Gastrocnemius medialis (tissue), 4 donors: ENCODE measurements at regions not wholly inside any gene's neighbourhood (a gene's known extent, or its start where the extent isn't known, plus 50 kb on each side); places are given as distances from the start of the nearest gene placed in this dataset.

ENCODE experiments used
- ATAC-seq, 2 donors: fragments of 150-250 bp; one replicate each; pipeline ENCODE4 v1.9.1; 2016
- DNase-seq, 2 donors: peaks; one replicate each; pipeline ENCODE4 v3.0.0-alpha.2; 2019
- H3K27ac ChIP-seq, 4 donors: fragments of 200-600 bp; sonication (generic); 1 replicate in 1 of 4; 2 replicates in 3 of 4; pipeline ENCODE4 v1.5.1; 2016 to 2018; ENCODE audit warnings: mild to moderate bottlenecking in 2 of 4, moderate library complexity in 1 of 4
- H3K27me3 ChIP-seq, 3 donors: fragments of 200-600 bp; sonication (generic) in 2 of 3; 1 replicate in 1 of 3; 2 replicates in 2 of 3; pipeline versions ENCODE4 v1.5.1 to v1.6.0; 2016 to 2019; ENCODE audit warnings: mild to moderate bottlenecking in 1 of 3, moderate library complexity in 1 of 3
- H3K36me3 ChIP-seq, 2 donors: fragments of 200-600 bp; sonication (generic) in 1 of 2; one replicate each; pipeline ENCODE4 v1.5.1; 2017 to 2018
- H3K4me1 ChIP-seq, 2 donors: fragments of 200-600 bp; sonication (generic) in 1 of 2; one replicate each; pipeline ENCODE4 v1.5.1; 2016 to 2017; ENCODE audit warnings: mild to moderate bottlenecking in 2 of 2
- H3K4me3 ChIP-seq, 4 donors: fragments of 200-600 bp; sonication (generic) in 3 of 4; 1 replicate in 1 of 4; 2 replicates in 3 of 4; pipeline ENCODE4 v1.5.1; 2016 to 2019; ENCODE audit warnings: mild to moderate bottlenecking in 2 of 4
- H3K9me3 ChIP-seq, 3 donors: fragments of 200-600 bp; sonication (generic) in 2 of 3; 1 replicate in 1 of 3; 2 replicates in 2 of 3; pipeline ENCODE4 v1.5.1; 2016 to 2019
- CTCF ChIP-seq, 5 experiments: fragments of 450-650 bp in 3 of 5; fragments of 200-600 bp in 2 of 5; sonication (generic) in 2 of 5; IDR thresholded peaks in 4 of 5; conservative IDR thresholded peaks in 1 of 5; 1 replicate in 4 of 5; 2 replicates in 1 of 5; pipeline ENCODE4 v1.5.1; 2016 to 2019; ENCODE audit warnings: antibody characterized with exemption in 5 of 5, mild to moderate bottlenecking in 3 of 5, moderate library complexity in 3 of 5
- POLR2A ChIP-seq, 2 donors: fragments of 450-650 bp; IDR thresholded peaks; one replicate each; pipeline ENCODE4 v1.6.1; 2017; ENCODE audit warnings: antibody characterized with exemption in 2 of 2, mild to moderate bottlenecking in 2 of 2, moderate library complexity in 2 of 2
- in situ Hi-C, 4 donors: fragments of 200-750 bp; cut with MboI; loops; one replicate each; pipeline versions ENCODE4 v1.15.0 to v1.8.0; 2017; ENCODE audit warnings: low sequenced_read_pairs in 4 of 4
- intact Hi-C: fragments of 100-400 bp; cut with DNase I; formaldehyde crosslinking; loops from one replicate; pipeline ENCODE4 v1.15.1; 2023; ENCODE audit warnings: low total_unique reads

GRCh38 chr10:21217107-21217506 is 308.4 kb downstream of the SKIDA1 start:
- in situ Hi-C loops (no loop called here), intact Hi-C loops (no loop called here)
- Histone ChIP-seq H3K4me3 (no peak overlapping the region), H3K4me1 (no peaks in the 10 kb centered on the region), H3K27me3 (no peaks in the 10 kb centered on the region), H3K36me3 (no peaks in the 10 kb centered on the region), H3K27ac (no peak overlapping the region), H3K9me3 (no peaks in the 10 kb centered on the region)
- ATAC-seq: no peak
- TF ChIP-seq CTCF (IDR thresholded peaks at IDR 0.05 in 4 of 5, conservative IDR thresholded peaks at IDR 0.05 in 1 of 5) (no peak), POLR2A (IDR thresholded peaks at IDR 0.05) (no peak)
- DNase-seq: no peak

- no peak overlapping the region for H3K4me3 ChIP-seq
- H3K27me3 ChIP-seq: no peaks in the 10 kb centered on the region
- H3K36me3 ChIP-seq: no peaks in the 10 kb centered on the region
- TF ChIP-seq CTCF (IDR thresholded peaks at IDR 0.05 in 4 of 5, conservative IDR thresholded peaks at IDR 0.05 in 1 of 5) (no peak), POLR2A (IDR thresholded peaks at IDR 0.05) (no peak)
- intact Hi-C loops (no loop called here), in situ Hi-C loops (no loop called here)
- H3K4me1 ChIP-seq: no peaks in the 10 kb centered on the region
- no peak overlapping the region for H3K27ac ChIP-seq
- no peaks in the 10 kb centered on the region for H3K9me3 ChIP-seq
- ATAC-seq: no peak
- DNase-seq: no peak
Measured at GRCh38 chr10:21214329-21214728, 311.2 kb downstream of the SKIDA1 start.

GRCh38 chr10:21213381-21213780 is 312.1 kb downstream of the SKIDA1 start:
- H3K27me3 ChIP-seq: no peaks in the 10 kb centered on the region
- no peaks in the 10 kb centered on the region for H3K36me3 ChIP-seq
- H3K27ac ChIP-seq: no peak overlapping the region
- intact Hi-C loops: no loop called here
- in situ Hi-C loops: no loop called here
- DNase-seq (no peak), ATAC-seq (no peak)
- no peak overlapping the region for H3K4me3 ChIP-seq
- TF ChIP-seq POLR2A (IDR thresholded peaks at IDR 0.05) (no peak), CTCF (IDR thresholded peaks at IDR 0.05 in 4 of 5, conservative IDR thresholded peaks at IDR 0.05 in 1 of 5) (no peak)
- no peaks in the 10 kb centered on the region for H3K9me3 ChIP-seq
- H3K4me1 ChIP-seq: no peaks in the 10 kb centered on the region

- TF ChIP-seq CTCF (IDR thresholded peaks at IDR 0.05 in 4 of 5, conservative IDR thresholded peaks at IDR 0.05 in 1 of 5): no peak
- no peaks in the 10 kb centered on the region for H3K36me3 ChIP-seq
- no peak overlapping the region for H3K27ac ChIP-seq
- no peaks in the 10 kb centered on the region for H3K9me3 ChIP-seq
- DNase-seq: no peak
- H3K27me3 ChIP-seq: no peaks in the 10 kb centered on the region
- H3K4me3 ChIP-seq: no peak overlapping the region
- intact Hi-C loops: no loop called here
- ATAC-seq: no peak
- no peaks in the 10 kb centered on the region for H3K4me1 ChIP-seq
- in situ Hi-C loops: no loop called here
Measured at GRCh38 chr10:21212912-21213311, 312.6 kb downstream of the SKIDA1 start.

- DNase-seq (no peak), ATAC-seq (no peak)
- H3K4me1 ChIP-seq: no peaks in the 10 kb centered on the region
- intact Hi-C loops: no loop called here
- H3K27ac ChIP-seq: no peak overlapping the region
- no peak for TF ChIP-seq POLR2A (IDR thresholded peaks at IDR 0.05)
- no peaks in the 10 kb centered on the region for H3K27me3 ChIP-seq
- in situ Hi-C loops: no loop called here
- H3K4me3 ChIP-seq: no peak overlapping the region
- no peaks in the 10 kb centered on the region for H3K9me3 ChIP-seq
- no peaks in the 10 kb centered on the region for H3K36me3 ChIP-seq
Measured at GRCh38 chr10:21212348-21212747, 313.1 kb downstream of the SKIDA1 start.
